ENCODE measurements at regions not wholly inside any gene's neighbourhood (a gene's known extent, or its start where the extent isn't known, plus 50 kb on each side); places are given as distances from the start of the nearest gene placed in this dataset.

DNA sequence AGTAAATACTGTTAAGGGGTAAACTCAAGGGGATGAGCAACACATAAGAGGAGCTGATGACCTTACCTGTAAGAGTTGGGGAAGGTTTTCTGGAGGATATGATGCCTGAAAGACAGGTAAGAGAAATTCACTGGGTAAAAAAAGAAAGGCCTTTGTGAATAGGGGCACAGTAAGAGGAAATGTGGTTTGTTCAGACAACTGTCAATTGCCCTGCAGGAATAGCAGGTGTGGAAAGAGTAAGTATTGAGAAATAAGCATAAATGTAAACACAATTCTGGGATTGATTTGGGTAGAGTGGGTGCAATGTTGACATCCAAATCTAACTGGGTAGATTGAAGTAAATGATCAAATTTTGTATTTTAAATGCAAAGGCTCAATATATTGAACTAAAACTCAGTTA, 670.0 kb downstream of the DHX35 start:
- no peak overlapping the region for H3K4me3 ChIP-seq (ENCODE audit: low read length)
- peak; percentile 61 for DNase-seq (ENCODE audit: low read depth)
- TF ChIP-seq, protein P1, sequence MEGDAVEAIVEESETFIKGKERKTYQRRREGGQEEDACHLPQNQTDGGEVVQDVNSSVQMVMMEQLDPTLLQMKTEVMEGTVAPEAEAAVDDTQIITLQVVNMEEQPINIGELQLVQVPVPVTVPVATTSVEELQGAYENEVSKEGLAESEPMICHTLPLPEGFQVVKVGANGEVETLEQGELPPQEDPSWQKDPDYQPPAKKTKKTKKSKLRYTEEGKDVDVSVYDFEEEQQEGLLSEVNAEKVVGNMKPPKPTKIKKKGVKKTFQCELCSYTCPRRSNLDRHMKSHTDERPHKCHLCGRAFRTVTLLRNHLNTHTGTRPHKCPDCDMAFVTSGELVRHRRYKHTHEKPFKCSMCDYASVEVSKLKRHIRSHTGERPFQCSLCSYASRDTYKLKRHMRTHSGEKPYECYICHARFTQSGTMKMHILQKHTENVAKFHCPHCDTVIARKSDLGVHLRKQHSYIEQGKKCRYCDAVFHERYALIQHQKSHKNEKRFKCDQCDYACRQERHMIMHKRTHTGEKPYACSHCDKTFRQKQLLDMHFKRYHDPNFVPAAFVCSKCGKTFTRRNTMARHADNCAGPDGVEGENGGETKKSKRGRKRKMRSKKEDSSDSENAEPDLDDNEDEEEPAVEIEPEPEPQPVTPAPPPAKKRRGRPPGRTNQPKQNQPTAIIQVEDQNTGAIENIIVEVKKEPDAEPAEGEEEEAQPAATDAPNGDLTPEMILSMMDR (IDR thresholded peaks at IDR 0.05; ENCODE audit: insufficient read depth, low read depth, low read length, missing control alignments) = no peak

DNA sequence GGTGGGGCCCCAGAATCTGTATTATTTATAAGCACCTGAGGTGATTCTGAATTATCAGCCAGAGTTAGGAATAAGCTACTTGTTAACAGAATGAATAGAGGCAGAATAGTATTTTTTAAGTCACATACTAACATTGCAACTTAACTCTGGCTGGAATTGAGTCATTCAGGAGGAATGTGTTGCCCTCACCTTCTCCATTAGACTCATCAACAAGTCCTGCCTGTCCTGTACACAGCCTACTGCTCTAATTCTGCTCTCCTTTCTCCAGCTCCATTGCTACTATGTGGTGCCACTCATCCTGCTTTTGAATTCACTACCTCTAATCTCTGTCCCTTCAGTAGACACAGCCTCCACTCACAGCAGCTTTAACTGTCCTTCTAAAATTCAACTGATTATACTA, 669.4 kb downstream of the DHX35 start:
- DNase-seq (ENCODE audit: low read depth) = peak; percentile 87
- H3K4me3 ChIP-seq (ENCODE audit: low read length) = no peak overlapping the region
- TF ChIP-seq, protein P1 (IDR thresholded peaks at IDR 0.05; ENCODE audit: insufficient read depth, low read depth, low read length, missing control alignments) = no peak

DNA sequence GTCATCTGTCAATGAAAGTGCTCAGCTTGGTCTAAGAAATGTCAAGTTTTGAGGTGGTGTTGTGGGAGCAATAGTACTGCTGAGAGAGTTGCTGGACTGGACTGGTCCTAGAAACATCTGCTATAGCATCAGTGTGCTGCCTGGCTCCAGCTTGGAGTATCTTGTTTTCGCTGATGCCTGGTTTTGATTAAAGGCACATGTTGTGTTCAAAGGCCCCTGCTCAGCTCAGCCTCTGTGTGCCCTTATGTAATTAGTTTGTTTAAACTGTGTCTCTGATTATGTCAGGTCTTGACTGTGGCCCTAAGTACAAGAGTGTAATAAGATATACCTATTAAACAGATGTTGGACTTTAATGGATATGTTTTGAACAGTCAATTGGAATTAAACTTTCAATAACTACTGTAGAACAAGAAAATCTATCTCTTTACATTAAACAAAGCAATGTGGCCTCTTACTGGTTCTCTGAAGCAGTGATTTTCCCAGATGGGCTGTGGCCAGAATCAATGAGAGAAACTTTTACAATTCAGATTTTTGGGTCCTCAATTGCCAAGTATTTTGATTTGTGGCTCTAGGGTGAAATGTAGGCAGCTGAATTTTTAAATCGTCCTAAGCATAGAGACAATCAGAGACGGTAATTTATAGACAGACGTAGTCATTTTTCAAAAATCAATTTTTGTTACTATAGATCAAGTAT, 668.2 kb downstream of the DHX35 start:
- DNase-seq (ENCODE audit: low read depth) = no peak
- H3K4me3 ChIP-seq (ENCODE audit: low read length) = no peak overlapping the region
- TF ChIP-seq, protein P1 (IDR thresholded peaks at IDR 0.05; ENCODE audit: insufficient read depth, low read depth, low read length, missing control alignments) = no peak

DNA sequence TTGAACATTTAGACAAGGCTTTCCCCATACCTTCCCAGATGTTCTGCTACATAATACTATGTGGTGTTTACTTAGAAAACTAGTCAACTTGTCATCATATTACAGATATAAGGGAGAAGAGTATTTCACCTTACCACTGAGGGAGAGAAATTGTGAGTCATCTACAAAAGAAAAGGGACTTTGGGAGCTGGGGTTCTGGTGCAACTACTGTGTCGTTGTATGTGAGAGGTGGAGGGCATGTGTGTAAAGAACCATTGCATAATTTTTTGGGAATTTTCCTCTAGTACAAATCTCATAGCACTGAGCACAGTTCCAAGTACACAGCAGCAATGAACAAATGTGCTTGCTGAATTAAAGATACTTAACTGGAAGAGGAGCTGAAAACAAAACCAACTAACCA, 665.6 kb downstream of the DHX35 start:
- TF ChIP-seq, protein P1 (IDR thresholded peaks at IDR 0.05; ENCODE audit: insufficient read depth, low read depth, low read length, missing control alignments) = no peak
- peak; percentile 24 for DNase-seq (ENCODE audit: low read depth)
- no peak overlapping the region for H3K4me3 ChIP-seq (ENCODE audit: low read length)

DNA sequence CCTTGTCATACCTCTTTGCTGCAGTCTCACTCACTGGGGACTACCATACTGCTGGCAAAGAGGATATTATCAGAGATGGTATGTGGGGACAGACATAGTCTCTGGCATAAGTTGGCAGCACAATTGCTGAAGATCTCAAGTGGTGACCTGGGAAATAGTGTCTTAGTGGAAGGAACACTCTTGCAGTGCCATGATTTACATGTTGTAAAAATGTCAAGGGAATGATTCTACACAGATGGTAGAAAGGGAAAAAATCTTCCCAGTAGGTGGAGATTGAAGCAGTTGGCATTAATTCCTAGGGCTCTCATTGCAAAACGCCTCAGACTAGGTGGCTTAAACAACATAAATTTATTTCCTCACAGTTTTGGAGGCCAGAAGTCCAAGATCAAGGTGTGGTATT, 662.2 kb downstream of the DHX35 start:
- no peak for DNase-seq (ENCODE audit: low read depth)
- no peak overlapping the region for H3K4me3 ChIP-seq (ENCODE audit: low read length)
- TF ChIP-seq, protein P1 (IDR thresholded peaks at IDR 0.05; ENCODE audit: insufficient read depth, low read depth, low read length, missing control alignments) = no peak

DNA sequence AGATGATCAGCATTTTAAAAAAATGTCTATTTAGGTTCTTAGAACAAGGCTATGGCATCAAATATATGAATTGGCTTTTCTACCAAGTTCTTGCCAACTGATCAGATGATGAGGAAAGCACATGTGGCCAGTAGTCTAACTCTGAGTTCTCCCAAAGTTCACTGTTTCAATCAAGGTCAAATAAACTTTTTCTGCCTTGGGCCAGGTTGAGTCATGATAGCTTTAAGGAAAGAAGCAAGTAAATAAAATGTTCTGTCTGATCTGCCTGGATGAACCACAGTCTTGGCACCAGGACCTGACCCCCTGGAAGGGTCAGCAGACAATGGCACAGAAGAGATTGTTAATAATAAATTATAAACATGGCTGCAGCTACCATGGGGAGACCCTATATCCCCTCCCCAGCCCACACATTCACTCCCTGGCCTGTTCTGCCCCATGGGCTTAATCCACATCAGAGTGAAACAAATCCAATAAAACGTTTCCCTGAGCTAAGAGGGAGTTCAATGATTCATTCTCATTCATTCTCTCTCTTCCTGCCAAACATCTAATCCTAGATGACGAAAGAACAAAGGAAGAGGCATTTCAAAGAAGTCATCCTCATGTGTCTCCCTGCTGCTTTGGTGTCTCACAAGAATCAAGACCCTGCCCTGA, 661.6 kb downstream of the DHX35 start:
- DNase-seq (ENCODE audit: low read depth) = peak; percentile 63
- no peak overlapping the region for H3K4me3 ChIP-seq (ENCODE audit: low read length)
- TF ChIP-seq, protein P1 (IDR thresholded peaks at IDR 0.05; ENCODE audit: insufficient read depth, low read depth, low read length, missing control alignments) = no peak

All from epithelial cell of esophagus (primary cell).